HPDE6-E6E7 (cell line): ENCODE measurements at regions not wholly inside any gene's neighbourhood (a gene's known extent, or its start where the extent isn't known, plus 50 kb on each side); places are given as distances from the start of the nearest gene placed in this dataset.
"Not testable (repeated sequence)": the region's sequence is repeated elsewhere in the genome, so short reads cannot be mapped to it uniquely, and the experiment has no call there.

ENCODE experiments used
- DNase-seq: peaks from one replicate; pipeline ENCODE4 v3.0.0; 2011; ENCODE audit warnings: missing footprints; ENCODE audit errors: extremely low spot score

DNA sequence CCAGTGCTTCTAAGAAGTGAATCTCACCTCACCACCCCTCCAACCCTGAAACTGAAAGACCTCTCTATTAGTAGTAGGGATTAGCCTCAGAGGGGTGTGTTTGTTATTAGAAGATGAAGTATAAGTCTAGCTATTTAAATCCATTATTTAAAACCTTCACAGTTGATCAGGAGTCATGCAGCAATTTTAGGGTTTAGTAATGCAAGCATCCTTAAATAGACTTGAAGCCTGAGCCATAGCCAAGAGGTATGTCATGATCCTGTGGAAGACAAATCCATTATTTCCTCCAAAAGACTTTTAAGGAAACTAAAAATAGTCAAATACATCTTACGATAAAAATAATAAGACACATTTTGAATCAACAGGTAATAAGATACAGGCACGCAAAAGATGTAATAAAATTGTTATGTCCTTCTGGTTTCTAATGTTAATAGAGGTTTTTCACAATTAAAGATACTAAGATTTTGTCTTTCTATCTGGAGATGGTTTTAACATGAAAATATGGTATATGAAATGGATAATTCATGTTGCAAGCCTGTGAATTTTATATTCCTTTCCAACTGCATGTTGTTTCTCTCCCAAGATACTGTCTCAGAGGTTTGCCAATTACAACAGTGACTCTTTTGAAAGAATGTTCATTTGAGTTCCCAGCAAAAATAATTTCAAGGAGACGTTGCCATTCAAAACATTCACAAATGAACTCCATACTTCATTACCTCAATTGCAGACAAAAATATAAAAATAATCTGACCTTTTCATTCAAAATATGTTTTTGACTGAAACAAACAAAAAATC is 68.0 kb downstream of the LUZP4 start:
- no peak for DNase-seq

DNA sequence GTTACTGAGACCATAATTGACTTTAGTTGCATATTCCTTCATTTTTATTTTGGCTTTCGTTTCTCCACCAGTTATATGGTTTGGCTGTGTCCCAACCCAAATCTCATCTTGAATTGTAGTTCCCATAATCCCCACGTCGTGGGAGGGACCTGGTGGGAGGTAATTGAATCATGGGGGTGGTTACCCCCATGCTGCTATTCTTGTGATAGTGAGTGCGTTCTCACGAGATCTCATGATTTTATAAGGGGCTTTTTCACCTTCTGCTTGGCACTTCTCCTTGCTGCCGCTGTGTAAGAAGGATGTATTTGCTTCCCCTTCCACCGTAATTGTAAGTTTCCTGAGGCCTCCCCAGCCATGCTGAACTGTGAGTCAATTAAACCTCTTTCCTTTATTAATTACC is 70.0 kb downstream of the LUZP4 start:
- not testable (repeated sequence) for DNase-seq

DNA sequence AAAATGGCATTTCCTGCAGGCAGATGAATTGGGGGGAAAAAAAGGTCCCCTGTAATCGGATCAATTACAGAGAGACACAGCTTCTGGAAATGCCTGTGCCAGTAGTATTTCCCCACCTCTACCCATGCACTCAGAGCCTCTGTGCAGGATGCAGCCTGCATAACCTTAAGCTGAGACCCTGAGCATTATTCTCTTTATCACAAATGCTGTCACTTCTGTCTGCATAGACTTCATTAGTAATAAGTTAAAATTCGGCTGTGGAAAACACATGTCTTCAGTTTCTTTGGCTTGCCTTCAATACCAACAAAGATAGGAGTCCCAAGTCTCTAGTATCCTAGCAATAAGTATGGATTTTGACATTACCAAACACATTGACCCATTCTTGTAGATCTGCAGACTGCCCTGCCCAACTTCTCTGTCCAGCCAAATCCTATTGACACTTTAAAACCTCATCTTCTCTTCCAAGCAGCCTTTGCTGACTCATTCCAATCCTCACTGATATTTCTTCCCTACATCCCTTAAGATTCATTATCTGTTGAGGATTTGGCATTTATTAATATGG is 70.8 kb downstream of the LUZP4 start:
- DNase-seq, result no peak

DNA sequence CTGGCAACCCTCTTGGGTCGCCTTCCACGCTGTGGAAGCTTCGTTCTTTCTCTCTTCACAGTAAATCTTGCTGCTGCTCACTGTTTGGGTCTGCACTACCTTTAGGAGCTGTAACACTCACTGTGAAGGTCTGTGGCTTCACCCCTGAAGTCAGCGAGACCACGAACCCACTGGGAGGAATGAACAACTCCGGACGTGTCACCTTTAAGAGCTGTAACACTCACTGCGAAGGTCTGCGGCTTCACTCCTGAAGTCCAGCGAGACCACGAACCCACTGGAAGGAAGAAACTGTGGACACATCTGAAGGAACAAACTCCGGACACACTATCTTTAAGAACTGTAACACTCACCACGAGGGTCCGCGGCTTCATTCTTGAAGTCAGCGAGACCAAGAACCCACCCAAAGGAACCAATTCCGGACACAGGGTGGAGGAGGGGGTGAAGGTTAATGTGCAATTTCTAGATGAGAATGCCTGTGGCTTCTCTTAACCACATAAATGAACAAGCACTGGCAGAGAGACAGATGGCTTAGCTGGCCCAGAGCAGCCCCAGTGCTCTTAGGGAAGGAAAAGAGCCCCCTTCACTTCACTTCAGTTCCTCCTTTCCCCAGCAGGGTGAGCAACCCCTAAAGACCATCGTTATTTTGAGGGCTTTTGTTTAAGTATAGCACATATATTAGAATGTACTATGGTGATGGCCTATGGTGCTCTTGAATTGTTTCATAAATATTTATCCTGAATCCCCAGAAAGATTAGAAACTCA is 73.0 kb downstream of the LUZP4 start:
- DNase-seq, result no peak

DNA sequence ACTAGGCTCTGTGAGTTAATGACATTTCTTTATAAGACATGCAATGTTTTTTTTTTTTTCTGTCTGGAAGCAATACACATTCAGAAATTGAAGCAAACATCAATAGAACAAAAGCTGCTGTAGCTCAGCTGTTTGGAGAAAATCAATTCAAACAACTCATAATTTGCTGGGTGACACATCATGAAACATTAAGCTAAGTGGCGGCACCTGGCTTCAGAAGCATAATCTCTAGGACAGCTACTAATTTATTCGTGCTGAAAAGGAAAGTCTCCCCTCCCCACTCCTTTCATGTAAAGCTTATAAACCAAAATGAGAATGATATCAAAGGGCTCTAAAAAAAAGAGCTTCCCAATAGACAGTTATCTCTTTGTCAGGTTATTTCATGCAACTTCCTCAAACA is 73.9 kb downstream of the LUZP4 start:
- no peak for DNase-seq

DNA sequence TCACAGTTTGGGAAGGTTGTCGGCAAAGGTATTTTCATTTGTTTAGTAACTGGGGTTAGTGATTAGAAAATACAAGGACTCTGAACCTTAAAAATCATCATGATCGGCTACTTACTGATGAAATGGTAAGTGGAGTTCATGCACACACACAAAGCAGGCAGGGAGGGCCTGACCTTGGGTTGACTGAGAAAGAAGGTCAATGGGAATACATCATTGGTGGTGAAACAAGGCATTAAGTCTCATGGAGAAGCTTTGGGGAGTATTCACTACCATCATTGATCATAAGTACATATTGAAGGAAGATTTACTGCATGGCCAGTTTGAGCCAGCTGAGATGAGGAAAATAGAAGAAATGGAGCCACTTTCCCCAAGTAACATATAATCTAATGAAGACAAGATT is 74.4 kb downstream of the LUZP4 start:
- no peak for DNase-seq

DNA sequence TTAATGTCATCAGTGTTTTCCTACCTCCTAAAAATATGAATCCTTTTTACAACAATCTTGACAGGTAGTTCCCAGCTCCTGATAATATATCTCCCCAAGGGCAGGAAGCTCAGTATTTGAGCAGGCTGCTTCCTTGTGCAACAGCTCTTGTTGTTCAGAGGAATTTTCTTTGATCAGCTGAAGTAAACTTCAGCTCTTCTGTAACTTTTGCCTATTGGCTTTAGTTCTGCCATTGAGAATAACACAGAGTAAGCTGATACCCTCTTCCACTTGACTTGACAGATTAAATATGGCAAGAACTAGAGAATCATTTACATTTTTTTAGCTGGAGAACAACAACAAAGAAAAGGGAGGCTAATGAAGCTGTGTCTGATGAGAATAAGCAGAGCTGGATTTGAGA is 75.2 kb downstream of the LUZP4 start:
- no peak for DNase-seq

DNA sequence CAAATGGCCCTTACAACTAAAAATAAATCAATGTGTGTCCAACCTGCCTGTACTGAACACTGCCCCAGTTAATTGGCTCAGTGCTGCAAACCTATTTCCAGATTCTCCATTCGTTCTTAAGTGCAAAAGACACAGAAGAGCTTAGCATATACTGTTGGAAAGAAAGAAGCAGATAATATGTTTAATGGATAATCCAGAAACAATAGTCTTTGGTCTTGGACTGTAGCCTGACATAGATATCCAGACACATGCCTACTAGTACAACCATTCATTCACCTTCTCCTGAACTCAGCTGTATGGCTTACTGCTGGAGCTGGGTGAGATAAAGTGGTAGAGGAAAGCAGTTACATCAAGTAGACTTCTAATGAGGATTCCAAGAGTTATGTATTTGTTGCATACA is 77.0 kb downstream of the LUZP4 start:
- no peak for DNase-seq

DNA sequence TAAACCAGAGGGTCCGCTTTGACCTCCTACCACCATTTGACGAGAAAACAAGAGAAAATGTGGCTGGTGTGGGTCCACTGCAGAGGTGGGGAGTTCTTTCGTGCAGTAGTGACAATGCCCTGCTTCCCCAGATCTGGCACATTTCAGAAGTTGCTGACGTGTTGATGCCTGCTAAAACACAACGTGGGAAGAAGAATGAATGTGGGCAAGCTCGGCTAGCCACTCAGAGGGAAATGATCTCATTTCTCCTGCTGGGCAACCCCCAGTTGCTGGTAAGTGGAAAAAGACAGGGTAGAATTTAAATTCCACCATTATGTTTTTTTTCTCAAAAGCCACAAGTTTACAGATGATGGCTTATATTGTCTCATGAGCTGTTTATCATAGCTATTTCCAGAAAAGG is 77.9 kb downstream of the LUZP4 start:
- DNase-seq, result no peak

DNA sequence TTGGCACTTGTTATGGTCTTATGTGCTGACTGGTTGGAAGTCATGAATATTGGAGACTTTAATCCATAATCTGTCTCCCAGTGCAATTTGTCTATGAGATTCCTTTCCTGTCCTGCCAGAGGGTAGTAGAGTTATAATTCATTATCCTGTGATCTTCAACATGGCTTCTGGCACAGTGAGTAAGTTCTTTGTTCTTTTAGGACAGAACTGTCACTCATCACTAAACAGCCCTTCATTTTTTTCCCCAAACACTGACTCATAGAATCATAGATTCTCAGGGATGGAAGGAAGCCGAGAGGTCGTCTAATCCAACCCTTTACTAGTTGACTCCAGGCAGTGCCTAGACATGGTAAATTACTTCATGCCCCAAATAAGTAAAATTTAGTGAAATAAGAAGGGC is 78.4 kb downstream of the LUZP4 start:
- no peak for DNase-seq

DNA sequence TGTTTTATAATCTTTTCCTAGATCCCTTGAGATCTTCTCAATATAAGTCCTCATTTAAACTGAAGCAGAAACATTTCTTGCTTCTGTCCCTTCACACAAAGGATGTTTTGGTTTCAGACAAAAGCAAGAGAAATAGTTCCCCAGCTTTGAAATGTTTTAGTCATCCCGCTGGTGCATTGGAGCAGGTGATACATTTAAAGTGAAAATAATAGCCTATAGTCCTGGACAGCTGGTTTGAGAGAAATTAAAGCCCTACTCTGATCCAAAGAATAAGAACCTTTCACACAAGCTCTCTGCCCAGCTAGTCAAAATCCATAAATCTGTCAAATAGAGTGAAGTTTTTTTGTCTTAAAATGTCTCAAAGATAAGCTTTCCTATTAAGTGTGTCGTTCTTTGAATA is 79.4 kb downstream of the LUZP4 start:
- no peak for DNase-seq

DNA sequence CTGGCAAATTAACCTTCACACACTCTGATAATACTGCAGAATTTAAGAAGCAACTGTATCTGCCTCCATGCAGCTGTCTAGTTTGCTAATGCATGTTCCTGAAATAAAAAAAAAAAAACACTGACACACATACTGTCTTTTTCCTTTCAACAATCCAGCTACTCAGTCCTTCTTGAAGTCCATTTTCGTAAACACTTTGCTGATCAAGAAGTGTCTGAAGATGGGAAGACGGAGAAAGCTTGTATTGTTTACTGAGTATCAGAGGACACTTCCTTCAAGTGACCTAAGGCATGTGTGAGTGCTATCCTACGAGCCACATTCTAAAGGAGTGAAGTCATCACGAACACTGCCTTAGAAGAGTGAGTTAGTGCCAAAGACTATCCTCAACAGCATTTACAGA is 82.6 kb downstream of the LUZP4 start:
- DNase-seq, result peak; percentile 40

DNA sequence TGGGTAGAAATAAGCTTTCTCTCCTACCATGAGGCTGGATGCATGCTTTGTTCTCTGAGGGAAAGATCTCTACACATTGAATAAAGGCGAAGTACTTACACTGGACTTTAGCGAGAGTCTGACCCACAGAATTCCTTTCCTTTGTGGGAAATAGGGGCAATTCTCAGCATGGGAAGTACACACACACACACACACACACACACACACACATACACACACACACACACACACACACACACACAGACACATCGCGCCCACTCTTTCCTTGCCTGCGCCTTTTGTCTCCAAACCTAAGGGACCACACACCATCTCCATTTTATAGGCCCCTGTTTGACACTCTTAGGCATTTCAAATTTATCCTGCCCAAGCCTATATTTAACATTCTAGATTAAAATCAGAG is 83.8 kb downstream of the LUZP4 start:
- DNase-seq, result no peak

DNA sequence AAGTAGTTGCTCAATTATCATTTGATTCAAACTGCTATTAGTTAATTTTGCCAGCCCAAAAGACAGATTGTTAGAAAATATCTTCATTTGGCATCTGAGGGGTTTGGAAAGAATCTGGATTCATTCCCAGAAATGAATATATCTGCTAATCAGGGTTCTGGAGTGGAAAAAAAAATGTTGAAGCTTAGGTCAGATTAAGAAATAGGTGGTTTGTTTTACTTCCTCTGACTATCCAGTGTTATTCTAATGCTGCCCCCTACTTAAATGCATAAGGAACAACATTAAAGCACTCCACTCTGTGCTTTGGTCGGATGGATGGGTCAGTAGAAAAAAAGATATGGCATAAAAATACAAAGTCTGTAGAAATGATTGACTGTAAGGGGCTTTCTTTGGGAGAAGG is 89.0 kb downstream of the LUZP4 start:
- no peak for DNase-seq

DNA sequence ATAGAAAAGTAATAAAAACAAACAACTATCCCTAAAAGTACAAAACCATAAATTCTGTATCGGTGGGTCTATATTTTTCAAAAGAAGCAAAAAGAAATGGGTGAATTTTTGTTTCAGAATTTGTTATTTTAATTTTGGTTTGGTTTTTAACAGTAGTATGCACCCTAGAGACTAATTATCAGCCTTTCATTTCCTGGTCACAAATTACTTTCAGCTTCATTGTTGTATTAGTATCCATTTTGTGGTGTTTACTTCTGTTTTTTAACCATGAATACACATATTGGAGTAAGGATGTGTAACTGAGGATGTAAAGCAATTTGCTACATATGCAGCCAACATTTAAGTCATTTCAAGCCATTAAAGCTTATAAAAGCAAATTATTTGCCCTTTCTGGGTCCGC is 97.8 kb downstream of the LUZP4 start:
- no peak for DNase-seq

DNA sequence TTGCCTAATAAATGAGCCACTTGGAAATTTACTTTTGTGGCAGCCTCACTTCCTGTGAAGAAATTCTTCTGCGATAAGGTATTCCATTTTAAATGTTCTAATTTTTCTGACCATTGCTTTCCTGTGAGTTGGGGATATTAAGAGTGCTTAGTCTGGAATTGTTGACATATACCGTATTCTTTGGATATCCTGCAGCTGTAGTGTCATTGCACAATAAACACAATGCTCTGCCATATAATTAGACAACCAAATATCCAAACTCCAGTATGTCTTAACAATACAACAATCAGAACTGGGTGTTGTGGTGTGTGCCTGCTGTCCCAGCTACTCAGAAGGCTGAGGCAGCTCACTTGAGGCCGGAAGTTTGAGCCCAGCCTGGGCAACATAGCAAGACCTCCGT is 99.4 kb downstream of the LUZP4 start:
- DNase-seq, result no peak

DNA sequence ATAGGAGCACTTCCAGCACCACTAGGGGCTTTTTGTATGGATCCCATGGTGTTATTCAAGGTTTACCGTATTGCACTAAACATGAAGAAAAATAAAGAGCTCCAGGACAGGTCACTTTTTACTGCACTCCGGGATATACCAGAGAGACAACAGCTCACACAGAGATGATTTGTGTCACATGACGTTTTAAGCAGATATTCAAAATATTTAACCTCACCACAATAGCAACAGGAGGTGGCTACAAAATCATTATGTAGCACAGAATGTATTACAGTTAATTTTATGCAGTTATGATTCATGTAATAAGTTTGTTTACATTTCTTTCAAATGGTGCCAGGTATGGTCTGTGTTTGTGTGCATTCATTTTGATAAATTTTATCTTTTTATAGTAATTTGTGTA is 100.6 kb downstream of the LUZP4 start:
- DNase-seq, result no peak

DNA sequence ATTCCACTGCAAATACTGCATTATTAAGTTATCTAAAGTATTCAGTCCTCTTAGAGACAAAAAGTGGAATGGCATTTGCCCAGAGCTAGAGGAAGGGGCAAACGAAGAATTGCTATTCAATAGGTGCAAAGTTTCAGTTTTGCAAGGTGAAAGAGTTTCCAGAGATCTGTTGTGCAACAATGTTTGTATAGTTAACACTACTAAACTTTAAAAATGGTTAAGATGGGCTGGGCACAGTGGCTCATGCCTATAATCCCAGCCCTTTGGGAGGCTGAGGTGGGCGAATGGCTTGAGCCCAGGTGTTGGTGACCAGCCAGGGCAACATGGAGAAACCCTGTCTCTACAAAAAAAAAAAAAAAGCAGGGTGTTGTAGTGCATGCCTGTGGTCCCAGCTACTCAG is 102.5 kb downstream of the LUZP4 start:
- DNase-seq, result no peak

DNA sequence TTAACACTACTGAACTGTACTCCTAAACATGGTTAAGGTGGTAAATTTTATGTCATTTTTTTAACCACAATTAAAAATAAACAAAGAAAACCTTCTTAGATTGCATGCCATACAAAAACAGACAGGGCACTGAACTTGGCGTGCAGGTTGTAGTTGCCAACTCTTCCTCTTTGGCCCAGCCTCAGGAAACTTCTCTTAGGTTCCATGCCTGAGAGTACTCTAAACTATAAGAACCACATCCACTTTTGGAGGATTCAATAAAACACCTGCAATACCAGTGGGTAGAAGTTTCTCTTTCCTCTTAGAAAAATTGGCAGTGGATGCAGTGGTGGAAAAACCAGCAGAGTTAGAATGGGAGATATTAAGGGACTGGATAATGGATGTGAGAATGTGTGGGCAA is 103.4 kb downstream of the LUZP4 start:
- DNase-seq, result no peak

DNA sequence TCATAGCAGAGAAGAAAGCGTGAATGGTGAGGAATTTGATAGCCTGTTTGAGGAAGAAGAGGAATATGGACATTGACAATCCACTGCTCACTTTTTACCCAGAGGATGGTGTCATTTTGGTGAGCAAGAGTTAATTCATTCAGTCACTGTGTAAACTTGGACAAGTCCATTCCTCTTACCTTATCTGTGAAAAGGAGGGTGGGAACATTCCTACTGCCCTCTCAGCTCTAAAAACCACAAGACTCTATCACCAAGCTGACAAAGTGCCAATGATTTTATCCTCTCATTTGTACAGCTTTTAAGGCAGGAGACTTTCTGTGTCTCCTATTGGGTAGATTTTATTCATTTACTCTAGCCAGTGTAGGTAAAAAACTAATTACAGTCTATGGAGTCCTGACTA is 103.8 kb downstream of the LUZP4 start:
- DNase-seq, result peak; percentile 13

DNA sequence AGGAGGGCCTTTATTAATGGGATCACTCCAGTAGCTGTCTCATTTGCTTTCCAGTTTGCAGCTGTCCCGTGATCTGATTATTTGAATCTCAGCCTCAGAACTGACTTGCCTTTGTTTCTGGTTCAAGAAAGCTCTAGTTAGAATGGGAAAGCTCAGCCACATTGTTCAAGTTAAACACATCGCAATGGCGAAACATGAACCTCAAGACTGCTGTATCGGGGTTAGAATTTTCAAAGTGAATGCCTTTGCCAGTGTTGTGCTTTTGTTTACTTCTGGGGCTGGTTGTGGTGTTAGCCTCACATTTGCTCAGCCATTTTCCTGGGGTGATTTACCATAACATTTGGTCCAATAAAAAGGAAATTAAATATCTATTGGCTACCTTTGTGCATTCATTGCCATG is 105.3 kb downstream of the LUZP4 start:
- DNase-seq, result not testable (repeated sequence)

DNA sequence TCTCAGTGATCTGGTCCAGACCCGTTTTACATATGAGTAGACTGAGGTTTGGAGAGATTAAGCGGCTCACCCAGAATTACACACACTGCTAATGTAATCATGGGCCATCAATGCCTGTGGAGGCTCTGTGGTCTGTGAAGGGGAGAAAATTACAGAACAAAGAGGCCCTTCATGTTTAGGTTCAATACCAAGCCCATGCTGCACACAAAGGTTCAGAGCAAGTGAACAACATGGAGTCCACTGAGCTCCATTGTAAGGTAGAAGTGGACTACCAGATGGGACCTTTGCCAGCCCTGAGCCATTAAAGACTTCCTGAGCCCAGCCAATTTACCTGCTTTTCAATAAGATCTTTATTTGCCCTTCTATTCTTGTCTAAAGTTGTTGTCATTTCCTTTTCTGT is 109.8 kb downstream of the LUZP4 start:
- no peak for DNase-seq

DNA sequence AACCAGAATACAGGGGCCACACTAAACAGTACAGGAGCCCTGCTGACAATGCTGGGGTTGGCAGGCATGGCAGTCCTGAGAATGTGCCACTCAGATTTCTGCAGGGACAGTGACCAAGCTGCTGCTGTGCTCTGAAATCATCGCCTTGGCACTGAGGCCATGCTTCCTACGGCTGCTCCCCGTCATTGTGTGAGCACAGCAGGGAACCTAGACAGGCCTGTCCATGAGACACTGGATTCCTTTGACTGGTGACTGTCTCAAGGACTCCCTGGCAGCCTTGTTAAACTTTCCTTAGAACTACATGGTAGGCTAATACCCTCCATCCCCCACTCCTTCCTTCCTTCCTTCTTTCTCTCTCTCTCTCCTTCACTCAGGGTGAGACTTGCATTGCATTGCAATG is 111.4 kb downstream of the LUZP4 start:
- no peak for DNase-seq
